ENCODE measurements at regions not wholly inside any gene's neighbourhood (a gene's known extent, or its start where the extent isn't known, plus 50 kb on each side); places are given as distances from the start of the nearest gene placed in this dataset.

GRCh38 chr2:81706856-81707255, 1402.3 kb upstream of the LRRTM1 start:
- DNase-seq: no peak
- Histone ChIP-seq H3K4me3 (no peak overlapping the region), H3K9me3 (replicated peaks) (no peaks in the 10 kb centered on the region), H3K4me1 (no peaks in the 10 kb centered on the region), H3K27ac (replicated peaks) (no peak overlapping the region), H3K27me3 (ENCODE audit: low read depth) (no peaks in the 10 kb centered on the region), H3K36me3 (no peaks in the 10 kb centered on the region)
- no peak for TF ChIP-seq CTCF (IDR thresholded peaks at IDR 0.05; ENCODE audit: borderline replicate concordance)
- intact Hi-C loops (cut with micrococcal nuclease): no loop called here

GRCh38 chr2:81703831-81704230, 1399.3 kb upstream of the LRRTM1 start:
- intact Hi-C loops (cut with micrococcal nuclease): no loop called here
- Histone ChIP-seq H3K4me1 (no peaks in the 10 kb centered on the region), H3K36me3 (no peaks in the 10 kb centered on the region), H3K27me3 (ENCODE audit: low read depth) (no peaks in the 10 kb centered on the region), H3K4me3 (no peak overlapping the region), H3K9me3 (replicated peaks) (no peaks in the 10 kb centered on the region), H3K27ac (replicated peaks) (no peak overlapping the region)
- no peak for TF ChIP-seq CTCF (IDR thresholded peaks at IDR 0.05; ENCODE audit: borderline replicate concordance)
- no peak for DNase-seq

GRCh38 chr2:81692566-81692965, 1388.0 kb upstream of the LRRTM1 start:
- TF ChIP-seq CTCF (IDR thresholded peaks at IDR 0.05; ENCODE audit: borderline replicate concordance): no peak
- Histone ChIP-seq H3K36me3 (no peaks in the 10 kb centered on the region), H3K4me3 (no peak overlapping the region), H3K27ac (replicated peaks) (no peak overlapping the region), H3K9me3 (replicated peaks) (no peaks in the 10 kb centered on the region), H3K4me1 (no peaks in the 10 kb centered on the region), H3K27me3 (ENCODE audit: low read depth) (no peaks in the 10 kb centered on the region)
- DNase-seq: no peak
- intact Hi-C loops (cut with micrococcal nuclease): no loop called here

GRCh38 chr2:81675641-81676040, 1371.1 kb upstream of the LRRTM1 start:
- Histone ChIP-seq H3K36me3 (no peaks in the 10 kb centered on the region), H3K4me1 (no peaks in the 10 kb centered on the region), H3K4me3 (no peak overlapping the region), H3K27ac (replicated peaks) (no peak overlapping the region), H3K27me3 (ENCODE audit: low read depth) (no peaks in the 10 kb centered on the region), H3K9me3 (replicated peaks) (no peaks in the 10 kb centered on the region)
- TF ChIP-seq CTCF (IDR thresholded peaks at IDR 0.05; ENCODE audit: borderline replicate concordance): no peak
- intact Hi-C loops (cut with micrococcal nuclease): no loop called here
- no peak for DNase-seq

- H3K27ac ChIP-seq (replicated peaks): no peak overlapping the region
- no peaks in the 10 kb centered on the region for H3K27me3 ChIP-seq (ENCODE audit: low read depth)
- no peaks in the 10 kb centered on the region for H3K36me3 ChIP-seq
- no peaks in the 10 kb centered on the region for H3K9me3 ChIP-seq (replicated peaks)
- no peak for TF ChIP-seq CTCF (IDR thresholded peaks at IDR 0.05; ENCODE audit: borderline replicate concordance)
- no peak for DNase-seq
- no peak overlapping the region for H3K4me3 ChIP-seq
- no peaks in the 10 kb centered on the region for H3K4me1 ChIP-seq
- intact Hi-C loops (cut with micrococcal nuclease): no loop called here
Measured at GRCh38 chr2:81672923-81673322, 1368.4 kb upstream of the LRRTM1 start.

GRCh38 chr2:81672516-81672915, 1368.0 kb upstream of the LRRTM1 start:
- no peaks in the 10 kb centered on the region for H3K36me3 ChIP-seq

More at GRCh38 chr2:81672516-81672915, 1368.0 kb upstream of the LRRTM1 start:
- no peak for DNase-seq
- Histone ChIP-seq H3K27me3 (ENCODE audit: low read depth) (no peaks in the 10 kb centered on the region), H3K9me3 (replicated peaks) (no peaks in the 10 kb centered on the region), H3K4me3 (no peak overlapping the region), H3K27ac (replicated peaks) (no peak overlapping the region), H3K4me1 (no peaks in the 10 kb centered on the region)
- intact Hi-C loops (cut with micrococcal nuclease): no loop called here
- no peak for TF ChIP-seq CTCF (IDR thresholded peaks at IDR 0.05; ENCODE audit: borderline replicate concordance)

All from left ventricle myocardium inferior (tissue), 1 donor.